ENCODE measurements at regions not wholly inside any gene's neighbourhood (a gene's known extent, or its start where the extent isn't known, plus 50 kb on each side); places are given as distances from the start of the nearest gene placed in this dataset.

DNA sequence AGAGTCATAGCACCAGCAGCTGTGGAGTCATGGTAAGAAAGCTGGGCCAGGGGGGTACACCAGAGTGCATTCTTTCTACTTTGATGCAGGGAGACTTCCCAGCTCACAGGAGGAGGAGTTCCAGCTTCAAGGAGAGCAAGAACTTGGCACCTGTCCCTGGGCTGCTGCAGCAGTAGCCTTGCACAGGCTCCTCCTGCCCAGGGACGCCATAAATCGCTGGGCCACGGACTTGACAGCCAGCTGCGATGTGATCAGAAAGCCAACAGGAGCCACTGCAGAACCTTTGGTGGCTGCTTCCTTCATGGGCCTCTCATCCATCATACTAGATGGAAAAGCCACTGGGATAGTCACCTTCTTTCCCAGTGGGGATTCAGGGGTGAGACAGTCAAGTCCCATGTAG lies 234.7 kb downstream of the NMUR2 start:
- TF ChIP-seq, protein P1, sequence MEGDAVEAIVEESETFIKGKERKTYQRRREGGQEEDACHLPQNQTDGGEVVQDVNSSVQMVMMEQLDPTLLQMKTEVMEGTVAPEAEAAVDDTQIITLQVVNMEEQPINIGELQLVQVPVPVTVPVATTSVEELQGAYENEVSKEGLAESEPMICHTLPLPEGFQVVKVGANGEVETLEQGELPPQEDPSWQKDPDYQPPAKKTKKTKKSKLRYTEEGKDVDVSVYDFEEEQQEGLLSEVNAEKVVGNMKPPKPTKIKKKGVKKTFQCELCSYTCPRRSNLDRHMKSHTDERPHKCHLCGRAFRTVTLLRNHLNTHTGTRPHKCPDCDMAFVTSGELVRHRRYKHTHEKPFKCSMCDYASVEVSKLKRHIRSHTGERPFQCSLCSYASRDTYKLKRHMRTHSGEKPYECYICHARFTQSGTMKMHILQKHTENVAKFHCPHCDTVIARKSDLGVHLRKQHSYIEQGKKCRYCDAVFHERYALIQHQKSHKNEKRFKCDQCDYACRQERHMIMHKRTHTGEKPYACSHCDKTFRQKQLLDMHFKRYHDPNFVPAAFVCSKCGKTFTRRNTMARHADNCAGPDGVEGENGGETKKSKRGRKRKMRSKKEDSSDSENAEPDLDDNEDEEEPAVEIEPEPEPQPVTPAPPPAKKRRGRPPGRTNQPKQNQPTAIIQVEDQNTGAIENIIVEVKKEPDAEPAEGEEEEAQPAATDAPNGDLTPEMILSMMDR (IDR thresholded peaks at IDR 0.05), result no peak
- TF ChIP-seq POLR2A (IDR thresholded peaks at IDR 0.05), result no peak

Data from thyroid gland (tissue), 4 donors.